ENCODE measurements at regions not wholly inside any gene's neighbourhood (a gene's known extent, or its start where the extent isn't known, plus 50 kb on each side); places are given as distances from the start of the nearest gene placed in this dataset.
A peak's percentile ranks its signal among the peaks of the same experiment; 100 is the strongest.
"Not testable (repeated sequence)": the region's sequence is repeated elsewhere in the genome, so short reads cannot be mapped to it uniquely, and the experiment has no call there.

DNA sequence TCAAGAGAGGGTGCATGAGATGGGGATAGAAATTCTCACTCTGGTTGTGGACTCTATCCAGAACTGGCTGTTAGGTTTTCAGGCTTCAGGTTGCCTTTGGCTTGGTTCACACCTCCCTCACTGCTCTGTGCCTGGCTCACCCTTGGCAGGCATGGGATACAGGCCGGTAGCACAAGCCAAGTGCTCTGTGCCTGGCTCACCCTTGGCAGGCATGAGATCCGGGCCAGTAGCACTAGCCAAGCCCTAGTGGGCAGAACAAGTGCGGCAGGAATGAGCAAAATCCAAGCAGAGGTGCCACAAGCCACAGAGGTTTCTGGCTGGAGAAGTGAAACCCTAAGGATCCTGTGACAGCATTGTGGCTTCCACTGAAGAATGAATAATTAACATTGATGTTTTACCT, 1642.3 kb downstream of the C4orf33 start:
- no peak for TF ChIP-seq EZH2phosphoT487 (IDR thresholded peaks at IDR 0.05; ENCODE audit: low read depth)
- TF ChIP-seq CTCF (IDR thresholded peaks at IDR 0.05; ENCODE audit: low read depth, low read length) = no peak
- Histone ChIP-seq H3K4me2 (ENCODE audit: low read length) (no peak overlapping the region), H3K4me1 (ENCODE audit: low read length) (no peaks in the 10 kb centered on the region), H3K27ac (ENCODE audit: low read length) (no peak overlapping the region), H3K9ac (ENCODE audit: low read length) (no peak overlapping the region), H3K9me3 (ENCODE audit: insufficient read depth, low read length) (no peaks in the 10 kb centered on the region), H3K4me3 (ENCODE audit: low read length) (no peak overlapping the region), H2AFZ (ENCODE audit: low read depth, low read length) (no peak overlapping the region), H3K27me3 (ENCODE audit: low read depth, low read length) (no peaks in the 10 kb centered on the region), H3K36me3 (replicated peaks; ENCODE audit: low read depth, low read length) (peaks cover 2% of the 10 kb centered on the region), H3K79me2 (ENCODE audit: low read length) (no peaks in the 10 kb centered on the region), H4K20me1 (ENCODE audit: insufficient read depth, low read length) (no peaks in the 10 kb centered on the region)

DNA sequence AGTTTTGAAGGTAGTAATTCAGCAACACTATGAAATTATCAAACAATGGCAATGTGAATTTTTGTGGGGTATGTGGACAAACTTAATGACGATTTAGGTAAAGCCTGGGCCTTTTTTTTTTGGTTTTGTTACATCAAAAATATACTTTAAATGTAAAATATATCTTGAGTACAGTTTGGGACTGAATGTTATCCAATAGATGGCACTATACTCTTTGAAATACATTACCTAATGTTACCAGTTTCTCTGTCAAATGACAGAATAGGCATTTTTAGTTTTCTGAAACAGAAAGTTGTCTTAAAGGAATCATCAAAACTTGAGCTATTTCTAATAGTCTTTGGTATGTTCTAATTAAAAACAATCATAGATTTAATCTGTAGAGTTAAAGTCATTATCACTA, 1651.9 kb downstream of the C4orf33 start:
- Histone ChIP-seq H3K27me3 (ENCODE audit: low read depth, low read length) (no peaks in the 10 kb centered on the region), H3K4me2 (ENCODE audit: low read length) (no peak overlapping the region), H3K9ac (ENCODE audit: low read length) (no peak overlapping the region), H2AFZ (ENCODE audit: low read depth, low read length) (0 out of 2 replicates have a peak overlapping the region, but pooled peaks have one; percentile 13), H3K9me3 (ENCODE audit: insufficient read depth, low read length) (no peaks in the 10 kb centered on the region), H3K27ac (ENCODE audit: low read length) (no peak overlapping the region), H3K79me2 (ENCODE audit: low read length) (no peaks in the 10 kb centered on the region), H3K4me3 (ENCODE audit: low read length) (no peak overlapping the region), H4K20me1 (ENCODE audit: insufficient read depth, low read length) (no peaks in the 10 kb centered on the region), H3K36me3 (replicated peaks; ENCODE audit: low read depth, low read length) (no peaks in the 10 kb centered on the region), H3K4me1 (ENCODE audit: low read length) (no peaks in the 10 kb centered on the region)
- TF ChIP-seq CTCF (IDR thresholded peaks at IDR 0.05; ENCODE audit: low read depth, low read length) = peak; percentile 66
- TF ChIP-seq EZH2phosphoT487 (IDR thresholded peaks at IDR 0.05; ENCODE audit: low read depth) = no peak

- H3K79me2 ChIP-seq (ENCODE audit: low read length) = no peaks in the 10 kb centered on the region
- no peak overlapping the region for H3K27ac ChIP-seq (ENCODE audit: low read length)
- H3K36me3 ChIP-seq (replicated peaks; ENCODE audit: low read depth, low read length) = no peaks in the 10 kb centered on the region
- no peak overlapping the region for H3K9ac ChIP-seq (ENCODE audit: low read length)
- H3K9me3 ChIP-seq (ENCODE audit: insufficient read depth, low read length) = no peaks in the 10 kb centered on the region
- TF ChIP-seq EZH2phosphoT487 (IDR thresholded peaks at IDR 0.05; ENCODE audit: low read depth) (no peak), CTCF (IDR thresholded peaks at IDR 0.05; ENCODE audit: low read depth, low read length) (no peak)
- H3K4me3 ChIP-seq (ENCODE audit: low read length) = no peak overlapping the region
- H4K20me1 ChIP-seq (ENCODE audit: insufficient read depth, low read length) = no peaks in the 10 kb centered on the region
- H3K4me2 ChIP-seq (ENCODE audit: low read length) = no peak overlapping the region
- H2AFZ ChIP-seq (ENCODE audit: low read depth, low read length) = no peak overlapping the region
- H3K4me1 ChIP-seq (ENCODE audit: low read length) = no peaks in the 10 kb centered on the region
- H3K27me3 ChIP-seq (ENCODE audit: low read depth, low read length) = no peaks in the 10 kb centered on the region
Observed at GRCh38 chr4:130753926-130754325, 1658.0 kb downstream of the C4orf33 start.

DNA sequence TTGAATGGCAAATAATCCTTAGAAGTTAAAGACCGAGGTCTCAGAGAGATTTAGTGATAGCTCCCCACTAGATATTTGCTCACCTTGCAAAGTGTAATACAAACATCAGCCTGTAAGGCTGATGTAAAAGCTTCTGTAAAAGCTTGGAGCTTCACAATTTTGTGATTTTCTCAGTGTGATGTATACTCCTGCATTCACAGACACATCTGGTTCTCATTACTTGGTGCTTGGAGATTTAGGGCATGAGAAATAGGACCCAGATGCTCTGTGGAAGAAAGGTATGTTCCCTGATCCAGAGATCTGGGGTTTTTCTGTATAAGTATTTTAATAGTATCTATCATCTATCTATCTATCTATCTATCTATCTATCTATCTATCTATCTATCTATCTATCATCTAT, 1664.3 kb downstream of the C4orf33 start:
- Histone ChIP-seq H3K9ac (ENCODE audit: low read length) (no peak overlapping the region), H3K4me1 (ENCODE audit: low read length) (no peaks in the 10 kb centered on the region), H4K20me1 (ENCODE audit: insufficient read depth, low read length) (no peaks in the 10 kb centered on the region), H3K27me3 (ENCODE audit: low read depth, low read length) (no peaks in the 10 kb centered on the region), H3K27ac (ENCODE audit: low read length) (no peak overlapping the region), H3K4me3 (ENCODE audit: low read length) (no peak overlapping the region), H3K36me3 (replicated peaks; ENCODE audit: low read depth, low read length) (no peaks in the 10 kb centered on the region), H3K9me3 (ENCODE audit: insufficient read depth, low read length) (no peaks in the 10 kb centered on the region), H3K4me2 (ENCODE audit: low read length) (no peak overlapping the region), H3K79me2 (ENCODE audit: low read length) (no peaks in the 10 kb centered on the region), H2AFZ (ENCODE audit: low read depth, low read length) (no peak overlapping the region)
- TF ChIP-seq EZH2phosphoT487 (IDR thresholded peaks at IDR 0.05; ENCODE audit: low read depth) (no peak), CTCF (IDR thresholded peaks at IDR 0.05; ENCODE audit: low read depth, low read length) (no peak)

DNA sequence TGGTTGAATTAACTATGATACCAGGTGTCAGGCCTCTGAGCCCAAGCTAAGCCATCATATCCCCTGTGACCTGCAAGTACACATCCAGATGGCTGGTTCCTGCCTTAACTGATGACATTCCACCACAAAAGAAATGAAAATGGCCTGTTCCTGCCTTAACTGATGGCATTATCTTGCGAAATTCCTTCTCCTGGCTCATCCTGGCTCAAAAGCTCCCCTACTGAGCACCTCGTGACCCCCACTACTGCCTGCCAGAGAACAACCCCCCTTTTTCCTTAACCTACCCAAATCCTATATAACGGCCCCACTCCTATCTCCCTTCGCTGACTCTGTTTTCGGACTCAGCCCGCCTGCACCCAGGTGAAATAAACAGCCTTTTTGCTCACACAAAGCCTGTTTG, 1671.4 kb downstream of the C4orf33 start:
- H3K9ac ChIP-seq (ENCODE audit: low read length); H2AFZ ChIP-seq (ENCODE audit: low read depth, low read length); H3K4me2 ChIP-seq (ENCODE audit: low read length); H3K36me3 ChIP-seq (replicated peaks; ENCODE audit: low read depth, low read length); H3K27me3 ChIP-seq (ENCODE audit: low read depth, low read length); H3K4me1 ChIP-seq (ENCODE audit: low read length); H3K27ac ChIP-seq (ENCODE audit: low read length); H3K79me2 ChIP-seq (ENCODE audit: low read length); H3K9me3 ChIP-seq (ENCODE audit: insufficient read depth, low read length); H3K4me3 ChIP-seq (ENCODE audit: low read length); H4K20me1 ChIP-seq (ENCODE audit: insufficient read depth, low read length): not testable (repeated sequence)

DNA sequence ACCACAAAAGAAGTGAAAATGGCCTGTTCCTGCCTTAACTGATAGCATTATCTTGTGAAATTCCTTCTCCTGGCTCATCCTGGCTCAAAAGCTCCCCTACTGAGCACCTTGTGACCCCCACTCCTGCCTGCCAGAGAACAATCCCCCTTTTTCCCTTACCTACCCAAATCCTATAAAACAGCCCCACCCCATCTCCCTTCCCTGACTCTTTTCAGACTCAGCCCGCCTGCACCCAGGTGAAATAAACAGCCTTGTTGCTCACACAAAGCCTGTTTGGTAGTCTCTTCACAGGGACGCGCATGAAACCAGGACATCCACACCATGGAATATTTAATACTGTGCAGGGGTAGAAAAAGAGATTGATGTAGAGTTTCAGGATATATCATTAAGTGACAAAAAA, 1677.0 kb downstream of the C4orf33 start:
- not testable (repeated sequence) for H3K4me2 ChIP-seq (ENCODE audit: low read length); H3K9me3 ChIP-seq (ENCODE audit: insufficient read depth, low read length); H2AFZ ChIP-seq (ENCODE audit: low read depth, low read length); H3K4me3 ChIP-seq (ENCODE audit: low read length); H3K9ac ChIP-seq (ENCODE audit: low read length); H3K27me3 ChIP-seq (ENCODE audit: low read depth, low read length); H3K36me3 ChIP-seq (replicated peaks; ENCODE audit: low read depth, low read length); H3K27ac ChIP-seq (ENCODE audit: low read length); H4K20me1 ChIP-seq (ENCODE audit: insufficient read depth, low read length); H3K79me2 ChIP-seq (ENCODE audit: low read length)
- H3K4me1 ChIP-seq (ENCODE audit: low read length) = peaks cover 16% of the 10 kb centered on the region

Data from OCI-LY3 (cell line).